ENCODE measurements at regions not wholly inside any gene's neighbourhood (a gene's known extent, or its start where the extent isn't known, plus 50 kb on each side); places are given as distances from the start of the nearest gene placed in this dataset.
"Not testable (repeated sequence)": the region's sequence is repeated elsewhere in the genome, so short reads cannot be mapped to it uniquely, and the experiment has no call there.

- DNase-seq: no peak
These were observed 55.6 kb upstream of the ABCD3 start for GRCh38 chr1:94362466-94363058.

- DNase-seq: no peak
These were observed 59.3 kb upstream of the ABCD3 start for GRCh38 chr1:94358630-94359599.

- no peak for DNase-seq
These were observed 60.5 kb upstream of the ABCD3 start for GRCh38 chr1:94357661-94358060.

- no peak for DNase-seq
These were observed 62.7 kb upstream of the ABCD3 start for GRCh38 chr1:94355485-94355980.

DNA sequence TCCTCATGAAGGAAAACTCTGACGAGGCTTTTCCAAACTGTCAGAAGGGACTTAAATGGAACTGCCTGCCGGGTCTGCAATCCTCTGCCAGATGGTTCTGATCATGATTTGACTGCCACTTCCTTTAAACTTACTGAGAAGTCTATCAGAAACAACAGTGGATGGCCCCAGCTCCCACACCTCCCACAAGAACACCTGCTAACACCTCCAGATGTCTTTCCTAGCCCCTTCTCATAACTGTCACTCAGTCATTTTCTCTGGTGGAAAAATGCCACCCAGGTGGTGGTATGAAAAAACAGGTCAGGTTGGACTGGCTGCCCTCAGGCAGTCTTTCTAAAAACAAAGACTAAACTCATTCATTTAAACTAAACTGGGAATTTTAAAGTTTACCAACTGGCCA is 66.7 kb upstream of the ABCD3 start:
- DNase-seq: no peak

GRCh38 chr1:94350350-94350924 is 67.8 kb upstream of the ABCD3 start:
- DNase-seq: no peak

DNA sequence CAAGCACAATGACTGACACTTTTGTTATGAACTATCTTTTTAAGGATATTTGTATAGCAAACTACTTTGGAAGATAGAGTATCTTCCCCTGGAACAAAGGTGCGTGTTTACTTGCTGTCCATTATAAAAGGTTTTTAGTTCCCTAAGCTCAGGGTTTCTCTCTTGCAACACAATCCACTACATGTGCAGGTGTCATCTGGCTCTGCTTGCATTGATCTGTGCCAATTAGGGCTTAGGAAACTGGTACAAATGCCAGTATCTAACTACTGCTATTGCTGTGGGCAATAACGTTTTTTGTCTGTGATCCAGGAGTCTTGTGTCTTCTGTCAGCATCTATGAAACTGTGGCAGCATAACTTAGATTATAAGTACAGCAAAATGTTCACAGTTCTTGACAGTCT is 68.3 kb upstream of the ABCD3 start:
- DNase-seq: no peak

DNA sequence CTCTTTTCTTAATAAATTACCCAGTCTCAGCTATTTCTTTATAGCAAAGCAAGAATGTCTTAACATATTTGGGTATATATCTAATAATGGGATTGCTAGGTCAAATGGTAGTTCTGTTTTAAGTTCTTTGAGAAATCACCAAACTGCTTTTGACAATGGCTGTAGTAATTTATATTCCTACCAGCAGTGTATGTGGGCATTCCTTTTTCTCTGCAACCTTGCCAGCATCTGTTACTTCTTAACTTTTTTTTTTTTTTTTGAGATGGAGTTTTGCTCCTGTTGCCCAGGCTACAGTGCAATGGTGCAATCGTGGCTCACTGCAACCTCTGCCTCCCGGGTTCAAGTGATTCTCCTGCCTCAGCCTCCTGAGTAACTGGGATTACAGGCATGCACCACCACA is 69.8 kb upstream of the ABCD3 start:
- DNase-seq: not testable (repeated sequence)

DNA sequence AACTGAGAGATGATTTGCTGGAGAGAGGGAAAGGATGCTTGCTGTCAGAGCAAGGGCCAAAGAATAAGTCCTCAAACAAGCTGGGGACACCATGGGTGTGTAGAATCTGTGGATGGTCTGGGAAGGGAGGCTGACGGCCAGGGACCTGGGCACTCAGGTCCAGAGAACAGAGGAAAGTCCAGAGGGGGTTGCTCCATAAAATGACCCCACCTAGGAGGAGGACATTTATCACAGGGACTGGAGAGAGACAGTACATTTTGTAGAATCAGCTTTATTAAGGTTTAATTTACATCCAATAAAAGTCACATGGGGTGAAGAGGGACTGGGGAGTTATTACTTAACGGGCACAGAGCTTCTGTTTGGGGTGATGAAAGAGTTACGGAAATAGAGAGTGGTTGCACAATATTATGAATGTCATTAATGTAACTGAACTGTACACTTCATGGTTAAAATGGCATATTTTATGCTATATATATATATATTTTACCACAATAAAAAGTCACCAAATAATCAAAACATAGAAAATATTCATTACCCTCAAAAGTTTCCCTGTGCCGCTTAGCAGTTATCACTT is 73.0 kb upstream of the ABCD3 start:
- DNase-seq: no peak

DNA sequence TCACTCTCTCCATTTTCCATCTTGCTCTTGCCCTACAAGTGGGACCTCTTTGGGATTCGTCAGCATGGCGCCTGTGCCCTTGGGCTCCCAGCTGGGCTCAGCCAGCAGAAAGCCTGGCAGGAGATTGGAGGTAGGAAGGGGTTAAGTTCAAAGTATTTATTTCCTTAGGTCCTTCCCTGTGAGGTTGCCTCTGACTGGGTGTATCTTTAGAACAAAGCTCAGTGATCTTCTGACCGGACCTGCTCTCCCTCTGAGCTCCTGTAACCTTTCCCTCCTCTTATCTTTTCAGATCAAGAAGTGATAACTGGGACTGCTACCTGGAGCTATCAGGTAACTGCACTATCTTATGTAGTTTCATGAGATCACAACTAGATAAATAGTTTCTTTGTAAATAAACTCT is 75.8 kb upstream of the ABCD3 start:
- no peak for DNase-seq

DNA sequence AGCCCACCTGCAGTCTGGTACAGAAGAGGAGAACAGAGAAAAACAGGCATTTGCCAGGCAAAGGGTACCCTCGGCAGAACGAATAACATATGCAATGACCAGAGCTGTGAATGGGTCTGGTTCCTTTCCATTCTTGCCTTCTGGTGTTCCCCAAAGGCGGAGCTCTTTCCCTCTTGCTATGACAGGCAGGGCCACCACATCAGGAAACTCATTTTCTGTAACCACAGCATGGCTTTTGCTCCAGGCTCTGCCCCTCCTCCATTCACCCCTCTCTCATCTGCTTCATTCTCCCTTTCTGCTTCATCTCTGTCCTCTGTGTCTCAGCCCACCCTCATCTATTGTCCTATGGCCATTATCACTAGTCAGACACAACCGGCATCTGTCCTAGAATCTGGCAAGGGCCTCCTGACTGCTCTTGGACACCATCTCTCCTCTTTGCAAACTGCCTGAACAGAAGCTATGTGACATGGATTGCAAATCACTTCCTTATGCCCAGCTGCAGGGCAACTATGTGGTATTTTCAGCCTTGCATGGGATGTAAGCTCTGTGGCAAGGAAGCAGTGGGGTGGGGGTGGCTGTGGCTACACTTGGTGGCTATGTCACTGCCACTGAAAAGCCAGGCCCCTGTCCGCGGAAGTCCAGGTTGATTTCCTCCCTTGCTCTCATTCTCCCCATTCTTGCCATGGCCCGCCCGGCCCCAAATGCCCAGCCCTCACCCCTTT is 78.8 kb upstream of the ABCD3 start:
- DNase-seq: no peak

DNA sequence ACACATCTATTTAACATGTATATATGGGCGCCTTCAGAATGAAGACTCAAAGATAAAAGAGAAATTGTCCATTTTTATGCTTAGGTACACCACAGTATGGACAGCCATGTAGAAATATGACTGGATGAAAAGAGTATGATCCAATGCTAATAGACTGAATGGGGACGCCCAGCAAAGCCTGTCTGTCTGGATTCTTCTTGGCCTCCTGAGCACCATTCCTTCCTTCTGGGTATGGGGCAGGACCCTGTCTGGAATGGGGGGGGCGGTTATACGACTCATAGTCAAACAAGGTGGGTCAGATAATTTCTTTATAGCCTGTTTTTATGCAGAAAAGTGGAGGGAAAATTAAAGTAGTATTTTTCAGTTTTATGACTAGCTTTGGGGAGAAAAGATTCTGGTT is 81.2 kb upstream of the ABCD3 start:
- no peak for DNase-seq

DNA sequence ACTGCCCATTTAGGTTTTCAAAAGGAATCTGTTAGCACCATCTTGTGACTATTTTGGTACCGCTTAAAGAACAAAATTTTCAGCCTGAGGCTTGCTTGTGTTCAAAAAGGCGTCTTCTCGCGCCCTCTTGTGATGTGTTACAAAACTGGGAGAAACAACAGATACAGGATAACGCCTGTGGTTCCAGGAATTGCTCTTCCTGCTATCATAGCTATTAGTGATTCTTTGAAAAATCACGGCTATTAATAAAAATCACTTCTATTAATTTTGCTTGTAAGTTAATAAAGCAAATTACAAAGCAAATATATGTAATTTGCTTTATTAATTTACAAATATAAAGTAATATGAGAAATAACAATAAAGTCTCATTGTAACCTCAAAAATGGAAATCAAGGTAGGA is 82.2 kb upstream of the ABCD3 start:
- DNase-seq: peak; percentile 81

DNA sequence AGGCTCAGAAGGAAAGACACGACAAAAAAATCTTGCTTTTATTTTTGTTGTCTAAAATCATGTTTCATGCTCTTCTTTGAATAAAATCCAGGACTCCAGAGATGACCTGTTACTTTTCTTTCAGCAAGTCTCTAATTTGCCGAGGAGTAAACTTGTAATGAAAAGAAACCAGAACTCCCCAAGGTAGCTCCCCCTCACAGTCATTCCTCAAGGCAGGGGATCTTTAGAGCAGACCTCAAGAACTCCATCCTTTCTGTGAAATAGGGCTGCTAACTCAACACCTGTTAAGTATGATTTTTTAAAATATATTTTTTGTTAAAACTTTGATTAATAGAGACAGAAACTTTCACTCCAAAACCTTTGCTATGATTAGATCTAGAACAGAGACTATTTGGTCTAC is 82.7 kb upstream of the ABCD3 start:
- DNase-seq: no peak

GRCh38 chr1:94334764-94335163 is 83.4 kb upstream of the ABCD3 start:
- DNase-seq: no peak

DNA sequence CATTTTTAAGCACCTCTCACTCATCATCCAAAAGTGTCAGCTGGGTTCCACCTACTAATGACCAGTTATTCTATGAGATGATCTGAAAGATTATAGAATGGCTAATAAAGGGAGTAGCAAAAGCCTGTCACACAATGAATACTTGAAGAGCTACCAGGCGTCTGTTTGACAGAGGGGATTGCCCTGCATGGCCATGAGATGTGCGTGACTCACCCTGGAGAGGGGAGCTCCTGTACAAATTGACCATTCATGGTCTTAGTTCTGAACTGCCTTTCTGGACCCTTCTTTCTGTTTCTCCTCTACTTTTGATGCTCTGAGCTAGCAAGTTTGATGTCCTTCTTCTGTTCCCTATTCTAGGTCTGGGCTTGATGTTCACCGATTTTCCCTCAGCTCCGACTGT is 85.2 kb upstream of the ABCD3 start:
- peak; percentile 81 for DNase-seq

- DNase-seq: no peak
These were observed 85.7 kb upstream of the ABCD3 start for GRCh38 chr1:94332516-94332915.

GRCh38 chr1:94329986-94330385 is 88.2 kb upstream of the ABCD3 start:
- no peak for DNase-seq

DNA sequence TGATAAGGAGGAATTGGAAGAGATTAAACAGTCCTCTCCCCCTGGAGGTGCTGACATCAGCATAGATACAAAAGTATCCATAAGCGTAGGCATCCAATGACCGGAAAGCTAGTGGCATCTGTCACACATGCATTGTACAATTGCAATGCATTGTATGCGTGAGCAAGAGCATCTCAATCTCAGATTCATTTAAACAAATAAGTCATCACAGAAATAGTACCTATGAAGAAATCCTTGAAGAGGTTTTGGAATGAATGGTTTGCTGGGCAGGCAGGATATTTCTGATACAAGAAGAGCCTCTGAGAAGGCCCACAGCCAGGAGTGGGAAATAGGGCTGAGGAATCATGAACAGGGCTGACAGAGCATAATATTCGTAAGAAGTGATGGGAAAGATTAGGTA is 88.9 kb upstream of the ABCD3 start:
- DNase-seq: no peak

- peak; percentile 86 for DNase-seq
These were observed 89.8 kb upstream of the ARHGAP29 start for GRCh38 chr1:94327001-94327690.

- peak; percentile 72 for DNase-seq
These were observed 88.9 kb upstream of the ARHGAP29 start for GRCh38 chr1:94326329-94326728.

Data from islet precursor cell (in vitro differentiated cells).